ENCODE measurements at regions not wholly inside any gene's neighbourhood (a gene's known extent, or its start where the extent isn't known, plus 50 kb on each side); places are given as distances from the start of the nearest gene placed in this dataset.

GRCh38 chr12:24153079-24153478 lies 203.6 kb upstream of the SOX5 start:
- WGBS (ENCODE audit: insufficient coverage), result no CpG with 5 or more reads among the region's 2 CpGs
- no peaks in the 10 kb centered on the region for H3K4me1 ChIP-seq (ENCODE audit: control insufficient read depth in 2 of 2, insufficient read depth in 2 of 2, low read length in 2 of 2)
- ChIA-PET POLR2A (no interaction called here), CTCF (no interaction called here)
- H3K4me3 Mint-ChIP-seq, result no peak overlapping the region
- no peak overlapping the region for H3K27ac Mint-ChIP-seq
- H3K79me2 ChIP-seq (ENCODE audit: control insufficient read depth, insufficient read depth, low read length), result no peaks in the 10 kb centered on the region
- no peaks in the 10 kb centered on the region for H3K36me3 ChIP-seq (replicated peaks in 1 of 2; ENCODE audit: control extremely low read depth in 1 of 2, control insufficient read depth in 1 of 2, extremely low read depth in 1 of 2, insufficient read depth in 2 of 2, low read length in 1 of 2)
- no peak overlapping the region for H3K4me2 ChIP-seq (replicated peaks; ENCODE audit: low read depth, low read length, poor library complexity, severe bottlenecking)
- no peaks in the 10 kb centered on the region for H3K27me3 ChIP-seq (replicated peaks in 1 of 4; ENCODE audit: control extremely low read depth in 1 of 4, control insufficient read depth in 3 of 4, insufficient read depth in 4 of 4, low read length in 3 of 4)
- no peaks in the 10 kb centered on the region for H3K9me3 Mint-ChIP-seq (ENCODE audit: insufficient read depth)
- no peak overlapping the region for H3K4me3 ChIP-seq (ENCODE audit: control extremely low read depth in 1 of 5, extremely low read depth in 1 of 5, insufficient read depth in 1 of 5, low read depth in 2 of 5, low read length in 4 of 5)
- H4K20me1 ChIP-seq (ENCODE audit: control insufficient read depth, insufficient read depth, low read length, poor library complexity, severe bottlenecking), result no peaks in the 10 kb centered on the region
- H3K9ac ChIP-seq (ENCODE audit: low read length), result no peak overlapping the region
- DNase-seq, result no peak
- no peak for ATAC-seq (ENCODE audit: low read depth)
- H2AFZ ChIP-seq (ENCODE audit: insufficient read depth, low read depth, low read length, poor library complexity, severe bottlenecking), result no peak overlapping the region
- H3K27me3 Mint-ChIP-seq, result no peaks in the 10 kb centered on the region
- H3K9me3 ChIP-seq (ENCODE audit: control extremely low read depth in 1 of 3, control insufficient read depth in 2 of 3, insufficient read depth in 1 of 3, low read length in 2 of 3), result no peaks in the 10 kb centered on the region
- no peaks in the 10 kb centered on the region for H3K4me1 Mint-ChIP-seq
- intact Hi-C loops (cut with micrococcal nuclease), result no loop called here
- no peak overlapping the region for H3K27ac ChIP-seq (ENCODE audit: low read length in 2 of 2)
- TF ChIP-seq EZH2 (IDR thresholded peaks at IDR 0.05; ENCODE audit: borderline replicate concordance, insufficient read depth, low read depth, low read length, poor library complexity, severe bottlenecking) (no peak), CTCF (IDR thresholded peaks at IDR 0.05) (no peak)

GRCh38 chr12:24152270-24152669 lies 202.8 kb upstream of the SOX5 start:
- Histone ChIP-seq H3K36me3 (replicated peaks in 1 of 2; ENCODE audit: control extremely low read depth in 1 of 2, control insufficient read depth in 1 of 2, extremely low read depth in 1 of 2, insufficient read depth in 2 of 2, low read length in 1 of 2) (no peaks in the 10 kb centered on the region), H3K4me2 (replicated peaks; ENCODE audit: low read depth, low read length, poor library complexity, severe bottlenecking) (no peak overlapping the region), H4K20me1 (ENCODE audit: control insufficient read depth, insufficient read depth, low read length, poor library complexity, severe bottlenecking) (no peaks in the 10 kb centered on the region), H3K27me3 (replicated peaks in 1 of 4; ENCODE audit: control extremely low read depth in 1 of 4, control insufficient read depth in 3 of 4, insufficient read depth in 4 of 4, low read length in 3 of 4) (no peaks in the 10 kb centered on the region), H3K9me3 (ENCODE audit: control extremely low read depth in 1 of 3, control insufficient read depth in 2 of 3, insufficient read depth in 1 of 3, low read length in 2 of 3) (peaks cover 0 to under 1% (median 0%) of the 10 kb centered on the region in 3 donors), H2AFZ (ENCODE audit: insufficient read depth, low read depth, low read length, poor library complexity, severe bottlenecking) (no peak overlapping the region), H3K4me1 (ENCODE audit: control insufficient read depth in 2 of 2, insufficient read depth in 2 of 2, low read length in 2 of 2) (no peaks in the 10 kb centered on the region), H3K4me3 (ENCODE audit: control extremely low read depth in 1 of 5, extremely low read depth in 1 of 5, insufficient read depth in 1 of 5, low read depth in 2 of 5, low read length in 4 of 5) (no peak overlapping the region), H3K27ac (ENCODE audit: low read length in 2 of 2) (no peak overlapping the region), H3K79me2 (ENCODE audit: control insufficient read depth, insufficient read depth, low read length) (no peaks in the 10 kb centered on the region), H3K9ac (ENCODE audit: low read length) (no peak overlapping the region)
- H3K27ac Mint-ChIP-seq, result no peak overlapping the region
- H3K9me3 Mint-ChIP-seq (ENCODE audit: insufficient read depth), result no peaks in the 10 kb centered on the region
- no peak overlapping the region for H3K4me3 Mint-ChIP-seq
- ChIA-PET POLR2A (no interaction called here), CTCF (no interaction called here)
- DNase-seq (no peak), ATAC-seq (ENCODE audit: low read depth) (no peak)
- H3K4me1 Mint-ChIP-seq, result no peaks in the 10 kb centered on the region
- no peak for TF ChIP-seq EZH2 (IDR thresholded peaks at IDR 0.05; ENCODE audit: borderline replicate concordance, insufficient read depth, low read depth, low read length, poor library complexity, severe bottlenecking)
- 100% methylated on average over 1 of the region's 3 CpGs for WGBS (ENCODE audit: insufficient coverage)
- intact Hi-C loops (cut with micrococcal nuclease), result no loop called here
- no peaks in the 10 kb centered on the region for H3K27me3 Mint-ChIP-seq
